ENCODE measurements at regions not wholly inside any gene's neighbourhood (a gene's known extent, or its start where the extent isn't known, plus 50 kb on each side); places are given as distances from the start of the nearest gene placed in this dataset.

DNA sequence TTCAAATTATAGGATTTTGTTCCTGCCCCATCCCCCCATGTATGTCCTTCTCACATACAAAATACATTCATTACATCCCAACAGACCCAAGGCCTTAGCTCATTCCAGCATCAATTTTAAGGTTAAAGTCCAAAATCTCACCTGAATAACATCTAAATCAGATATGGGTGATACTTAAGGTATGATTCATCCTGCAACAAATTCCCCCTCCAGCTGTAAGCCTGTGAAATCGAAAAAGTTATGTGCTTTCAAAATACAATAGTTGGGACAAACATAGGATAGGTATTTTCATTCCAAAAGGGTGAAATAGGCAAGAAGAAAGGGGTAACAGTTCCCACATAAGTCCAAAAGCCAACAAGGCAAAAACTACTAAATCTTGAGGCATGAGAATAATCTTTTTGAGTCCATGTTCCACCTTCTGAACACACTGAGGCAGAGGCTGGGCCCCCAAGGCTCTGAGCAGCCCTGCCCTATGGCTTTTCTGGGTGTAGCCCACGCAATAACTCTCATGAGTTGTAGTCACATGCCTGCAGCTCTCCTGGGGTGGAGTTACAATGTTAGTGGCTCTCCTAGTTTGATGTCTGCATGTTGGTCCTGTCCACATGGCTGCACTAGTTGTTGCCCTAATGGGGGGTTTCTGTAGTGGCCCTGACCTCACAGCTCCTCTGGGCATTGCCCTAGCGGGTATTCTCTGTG lies 243.9 kb upstream of the SMARCA2 start:
- TF ChIP-seq, protein P1, sequence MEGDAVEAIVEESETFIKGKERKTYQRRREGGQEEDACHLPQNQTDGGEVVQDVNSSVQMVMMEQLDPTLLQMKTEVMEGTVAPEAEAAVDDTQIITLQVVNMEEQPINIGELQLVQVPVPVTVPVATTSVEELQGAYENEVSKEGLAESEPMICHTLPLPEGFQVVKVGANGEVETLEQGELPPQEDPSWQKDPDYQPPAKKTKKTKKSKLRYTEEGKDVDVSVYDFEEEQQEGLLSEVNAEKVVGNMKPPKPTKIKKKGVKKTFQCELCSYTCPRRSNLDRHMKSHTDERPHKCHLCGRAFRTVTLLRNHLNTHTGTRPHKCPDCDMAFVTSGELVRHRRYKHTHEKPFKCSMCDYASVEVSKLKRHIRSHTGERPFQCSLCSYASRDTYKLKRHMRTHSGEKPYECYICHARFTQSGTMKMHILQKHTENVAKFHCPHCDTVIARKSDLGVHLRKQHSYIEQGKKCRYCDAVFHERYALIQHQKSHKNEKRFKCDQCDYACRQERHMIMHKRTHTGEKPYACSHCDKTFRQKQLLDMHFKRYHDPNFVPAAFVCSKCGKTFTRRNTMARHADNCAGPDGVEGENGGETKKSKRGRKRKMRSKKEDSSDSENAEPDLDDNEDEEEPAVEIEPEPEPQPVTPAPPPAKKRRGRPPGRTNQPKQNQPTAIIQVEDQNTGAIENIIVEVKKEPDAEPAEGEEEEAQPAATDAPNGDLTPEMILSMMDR (IDR thresholded peaks at IDR 0.05), result no peak
- H3K4me3 ChIP-seq, result no peak overlapping the region
- DNase-seq (ENCODE audit: low spot score), result no peak
- H3K36me3 ChIP-seq, result no peaks in the 10 kb centered on the region
- no peaks in the 10 kb centered on the region for H3K4me1 ChIP-seq
- H3K27ac ChIP-seq, result no peak overlapping the region
- no peaks in the 10 kb centered on the region for H3K27me3 ChIP-seq
- peaks cover 0 to 5% of the 10 kb centered on the region in 2 donors for H3K9me3 ChIP-seq

DNA sequence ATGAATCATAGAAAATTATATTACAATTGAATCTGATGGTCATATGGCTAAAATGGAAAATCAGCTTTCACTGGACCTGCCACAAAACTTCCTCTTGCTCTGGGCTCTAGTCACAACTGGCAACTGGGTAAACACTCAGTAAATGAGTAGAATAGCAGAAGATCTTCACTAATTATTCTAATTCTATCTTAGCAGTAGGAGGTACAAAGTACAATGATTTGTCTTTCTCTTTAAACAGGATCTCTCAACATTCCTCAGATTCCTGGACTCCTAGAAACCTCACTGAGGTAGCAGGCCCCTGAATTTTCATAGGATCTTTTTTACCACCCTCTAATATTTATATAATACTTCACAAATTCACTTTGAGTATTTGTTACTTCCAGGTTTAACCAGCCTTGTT lies 239.9 kb upstream of the SMARCA2 start:
- DNase-seq (ENCODE audit: low spot score), result no peak
- peaks cover 0 to 5% of the 10 kb centered on the region in 2 donors for H3K9me3 ChIP-seq
- TF ChIP-seq, protein P1 (IDR thresholded peaks at IDR 0.05), result no peak

GRCh38 chr9:1776668-1777067 lies 238.5 kb upstream of the SMARCA2 start:
- Histone ChIP-seq H3K9me3 (no peaks in the 10 kb centered on the region), H3K27me3 (no peaks in the 10 kb centered on the region), H3K27ac (no peak overlapping the region), H3K4me3 (no peak overlapping the region), H3K36me3 (no peaks in the 10 kb centered on the region), H3K4me1 (no peaks in the 10 kb centered on the region)
- no peak for DNase-seq (ENCODE audit: low spot score)
- TF ChIP-seq, protein P1 (IDR thresholded peaks at IDR 0.05), result no peak

More for the DNA sequence above, 239.9 kb upstream of the SMARCA2 start:
- Histone ChIP-seq H3K27me3 (no peaks in the 10 kb centered on the region), H3K4me1 (no peaks in the 10 kb centered on the region), H3K4me3 (no peak overlapping the region), H3K36me3 (no peaks in the 10 kb centered on the region), H3K27ac (no peak overlapping the region)

DNA sequence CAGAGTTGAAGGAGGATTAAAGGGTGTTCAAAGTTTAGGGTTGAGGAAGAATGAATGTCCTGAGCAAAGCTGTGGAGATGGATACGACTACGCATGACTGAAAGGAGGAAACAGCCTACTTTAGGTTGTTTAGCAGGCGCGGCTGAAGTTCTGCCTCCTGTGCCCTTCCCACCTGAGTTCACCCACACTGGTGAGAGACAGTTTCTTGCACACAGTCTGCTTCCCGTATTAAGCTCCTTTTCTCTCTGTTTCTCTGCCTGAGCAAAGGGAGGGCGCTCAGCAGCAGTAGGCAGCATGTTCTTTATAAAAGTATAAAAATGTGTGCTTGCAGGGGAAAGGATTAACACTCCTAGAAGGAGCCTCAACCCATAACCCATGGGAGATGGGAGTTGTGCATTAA lies 224.0 kb upstream of the SMARCA2 start:
- no peaks in the 10 kb centered on the region for H3K27me3 ChIP-seq
- H3K9me3 ChIP-seq, result no peaks in the 10 kb centered on the region
- no peaks in the 10 kb centered on the region for H3K36me3 ChIP-seq
- TF ChIP-seq, protein P1 (IDR thresholded peaks at IDR 0.05), result no peak
- no peak overlapping the region for H3K4me3 ChIP-seq
- no peak overlapping the region for H3K27ac ChIP-seq
- DNase-seq (ENCODE audit: low spot score), result no peak
- no peaks in the 10 kb centered on the region for H3K4me1 ChIP-seq

DNA sequence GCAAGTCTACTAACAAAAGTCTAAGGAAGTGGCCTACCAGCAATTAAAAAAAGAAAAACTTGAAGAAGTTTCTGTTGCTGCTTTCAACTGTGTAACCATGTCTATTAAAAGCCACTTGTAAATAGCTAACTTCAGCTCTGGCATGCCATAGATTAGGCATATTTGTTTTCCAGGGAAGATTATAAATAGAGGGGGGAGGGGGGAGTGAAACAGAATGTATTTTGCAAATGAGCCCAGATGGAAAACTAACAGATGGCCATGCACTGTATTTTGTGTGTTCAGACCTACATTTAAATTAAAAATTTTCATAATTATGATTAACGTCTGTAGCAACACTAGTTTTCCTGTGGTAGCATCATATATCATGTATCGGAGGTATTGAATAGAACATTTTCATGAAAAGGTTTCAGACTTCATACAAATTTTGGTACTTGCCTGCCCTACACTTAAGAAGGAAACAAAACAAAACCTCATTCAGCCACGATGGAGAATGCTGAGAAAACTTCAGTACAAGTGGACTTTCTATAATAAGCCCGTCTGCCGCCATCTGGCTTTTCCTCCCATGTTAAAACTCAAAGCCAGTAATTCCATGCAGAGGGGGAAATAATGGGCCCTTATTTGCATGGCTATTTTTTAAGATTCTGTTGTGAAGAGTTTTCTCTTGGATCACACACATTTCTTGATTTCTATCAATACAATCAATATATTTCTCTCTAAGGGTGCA lies 220.4 kb upstream of the SMARCA2 start:
- Histone ChIP-seq H3K9me3 (no peaks in the 10 kb centered on the region), H3K27ac (no peak overlapping the region), H3K4me3 (no peak overlapping the region), H3K36me3 (no peaks in the 10 kb centered on the region), H3K27me3 (no peaks in the 10 kb centered on the region), H3K4me1 (no peaks in the 10 kb centered on the region)
- TF ChIP-seq, protein P1 (IDR thresholded peaks at IDR 0.05), result no peak
- DNase-seq (ENCODE audit: low spot score), result no peak

All from right atrium auricular region (tissue), 2 donors.